ENCODE measurements at regions not wholly inside any gene's neighbourhood (a gene's known extent, or its start where the extent isn't known, plus 50 kb on each side); places are given as distances from the start of the nearest gene placed in this dataset.

DNA sequence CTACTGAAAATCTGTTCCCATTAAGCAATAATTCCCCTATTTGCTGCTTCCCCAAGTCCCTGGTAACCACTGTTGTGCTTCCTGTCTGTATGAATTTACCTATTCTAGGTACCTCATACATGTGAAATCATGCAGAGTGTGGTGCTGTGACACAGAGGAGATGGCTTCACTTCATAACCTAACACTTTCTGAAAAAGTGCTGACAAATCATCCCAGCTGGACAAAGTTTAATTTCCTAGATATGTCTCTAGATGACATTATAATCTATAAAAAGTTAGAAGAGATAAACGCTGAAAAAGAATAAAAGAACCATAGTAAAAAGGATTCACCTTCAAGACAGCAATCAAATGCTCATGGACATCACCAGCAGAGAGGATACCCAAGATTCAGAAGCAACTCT is 277.9 kb downstream of the SKIDA1 start:
- no peak for DNase-seq

DNA sequence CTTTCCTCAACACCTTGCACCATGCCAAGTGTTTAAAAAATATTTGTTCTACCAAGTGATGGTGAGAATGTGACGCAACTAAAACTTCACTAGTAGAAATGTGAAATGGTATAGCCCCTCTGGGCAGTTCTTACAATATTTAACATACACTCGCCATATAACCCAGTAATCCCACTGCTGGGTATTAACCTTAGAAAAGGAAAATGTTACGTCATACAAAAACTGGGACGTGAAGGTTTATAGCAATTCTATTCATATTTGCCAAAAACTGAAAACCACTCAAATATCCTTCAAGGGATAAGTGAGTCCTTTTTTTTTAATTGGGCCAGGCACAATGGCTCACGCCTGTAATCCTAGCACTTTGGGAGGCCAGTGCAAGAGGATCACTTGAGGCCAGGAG is 279.3 kb downstream of the SKIDA1 start:
- DNase-seq: no peak

DNA sequence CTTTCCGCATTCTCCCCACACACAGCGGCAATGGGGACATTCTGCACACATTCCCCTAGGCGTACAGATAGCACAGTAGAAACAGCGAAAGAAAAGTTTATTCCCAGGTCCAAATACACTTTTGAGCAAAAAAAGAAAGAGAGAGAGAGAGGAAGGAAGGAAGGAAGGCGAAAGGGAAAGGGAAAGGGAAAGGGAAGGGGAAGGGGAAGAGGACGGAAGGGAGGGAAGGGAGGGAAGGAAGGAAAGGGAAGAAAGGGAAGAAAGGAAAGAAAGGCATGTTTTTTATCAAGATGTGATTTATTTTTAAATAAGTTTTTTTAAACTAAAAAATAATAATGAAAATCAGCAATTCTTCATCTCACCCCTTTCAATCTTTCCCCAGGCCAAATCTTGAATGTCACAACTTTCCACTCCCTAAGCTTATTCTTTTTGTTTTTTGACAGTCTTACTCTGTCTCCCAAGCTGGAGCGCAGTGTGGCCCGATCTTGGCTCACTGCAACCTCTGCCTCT is 281.7 kb downstream of the SKIDA1 start:
- no peak for DNase-seq

DNA sequence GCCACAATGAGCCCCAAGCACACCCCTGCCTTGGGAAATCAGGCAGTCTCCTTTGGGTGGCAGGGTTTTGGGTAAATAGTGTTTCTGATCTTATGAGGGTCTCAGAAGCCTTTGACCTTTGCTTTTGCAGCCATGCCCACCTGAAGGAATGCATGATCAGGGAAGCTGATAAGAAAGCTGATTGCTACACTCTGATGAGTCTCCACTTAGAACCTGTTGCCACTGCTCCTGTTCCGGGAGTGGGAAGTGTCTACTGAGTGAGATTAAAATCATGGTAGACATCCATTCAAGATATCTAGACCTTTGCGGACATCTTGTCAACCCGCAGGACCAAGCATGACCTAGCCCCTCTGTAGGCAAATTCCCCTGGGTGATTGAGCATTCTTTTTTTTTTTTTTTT is 282.6 kb downstream of the SKIDA1 start:
- DNase-seq: no peak

DNA sequence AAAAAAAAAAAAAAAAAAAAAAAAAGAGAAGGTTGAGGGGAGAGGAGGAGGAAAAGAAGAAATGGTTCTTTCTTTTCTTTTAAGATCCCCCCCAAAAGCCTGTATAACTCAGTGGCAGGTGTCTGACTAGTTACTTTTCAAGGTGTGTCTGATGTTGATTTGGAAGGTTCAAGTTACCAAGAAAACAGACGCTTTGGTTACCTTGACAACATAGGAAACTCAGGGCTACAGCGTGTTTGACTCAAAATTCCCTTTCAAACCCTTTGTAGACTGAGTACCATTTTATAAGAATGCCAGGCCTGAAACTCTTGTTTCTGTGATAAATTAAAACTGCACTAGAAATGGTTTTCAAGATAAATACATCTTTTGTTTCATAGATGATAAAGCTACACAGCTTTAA is 286.8 kb downstream of the SKIDA1 start:
- DNase-seq: no peak

DNA sequence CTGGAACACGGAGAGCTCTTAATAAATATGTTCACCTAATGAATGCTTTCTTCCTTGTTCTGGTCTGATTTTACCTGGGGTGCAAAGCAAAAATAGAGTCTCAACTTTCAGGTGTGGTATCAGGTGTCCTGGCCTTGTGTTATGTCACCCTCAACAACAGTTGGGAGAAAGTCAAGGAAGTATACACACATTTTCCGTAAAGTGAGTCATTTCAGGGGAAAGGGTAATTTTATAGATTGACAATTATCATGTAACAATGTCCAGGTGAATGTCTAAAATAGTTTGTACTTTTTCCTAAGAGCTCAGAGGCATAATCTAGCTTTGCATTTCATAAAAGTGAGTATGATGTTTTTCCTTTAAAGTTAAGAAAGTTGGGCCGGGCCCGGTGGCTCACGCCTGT is 287.4 kb downstream of the SKIDA1 start:
- DNase-seq: no peak

DNA sequence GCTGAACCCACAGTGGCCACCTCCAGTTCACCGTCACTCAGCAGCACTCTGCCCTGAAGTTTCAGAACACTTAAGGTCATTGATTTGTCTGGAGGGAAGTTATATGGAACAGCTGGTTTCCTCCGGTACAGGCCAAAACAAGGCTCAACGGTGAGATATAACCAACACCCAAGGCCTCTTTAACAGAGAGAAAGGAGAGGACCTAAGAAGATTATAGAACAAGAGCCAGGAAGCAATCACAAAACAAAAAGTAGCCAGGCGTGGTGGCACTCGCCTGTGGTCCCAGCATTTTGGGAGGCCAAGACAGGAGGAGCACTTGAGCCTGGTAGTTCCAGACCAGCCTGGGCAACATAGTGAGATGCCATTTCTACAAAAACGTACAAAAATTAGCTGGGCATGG is 290.7 kb downstream of the SKIDA1 start:
- no peak for DNase-seq

DNA sequence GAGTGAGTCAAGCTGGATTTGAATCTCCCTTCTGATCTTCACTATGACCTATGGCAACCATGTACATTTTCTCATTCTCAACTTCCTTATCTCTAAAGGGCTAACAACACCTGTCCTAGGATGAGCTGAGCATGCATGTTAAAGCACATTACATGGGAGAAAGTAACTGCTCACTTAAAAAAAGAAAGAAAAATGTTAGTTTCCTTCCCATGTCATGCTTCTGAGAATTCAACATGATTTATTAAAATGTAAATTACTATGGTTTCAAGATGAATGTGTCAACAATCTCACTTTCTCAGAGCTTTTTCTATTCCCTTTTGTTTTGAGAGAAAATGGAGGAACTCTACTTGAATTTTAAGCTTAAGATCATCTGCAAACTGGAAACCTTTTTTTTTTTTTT is 295.3 kb downstream of the SKIDA1 start:
- DNase-seq: no peak

DNA sequence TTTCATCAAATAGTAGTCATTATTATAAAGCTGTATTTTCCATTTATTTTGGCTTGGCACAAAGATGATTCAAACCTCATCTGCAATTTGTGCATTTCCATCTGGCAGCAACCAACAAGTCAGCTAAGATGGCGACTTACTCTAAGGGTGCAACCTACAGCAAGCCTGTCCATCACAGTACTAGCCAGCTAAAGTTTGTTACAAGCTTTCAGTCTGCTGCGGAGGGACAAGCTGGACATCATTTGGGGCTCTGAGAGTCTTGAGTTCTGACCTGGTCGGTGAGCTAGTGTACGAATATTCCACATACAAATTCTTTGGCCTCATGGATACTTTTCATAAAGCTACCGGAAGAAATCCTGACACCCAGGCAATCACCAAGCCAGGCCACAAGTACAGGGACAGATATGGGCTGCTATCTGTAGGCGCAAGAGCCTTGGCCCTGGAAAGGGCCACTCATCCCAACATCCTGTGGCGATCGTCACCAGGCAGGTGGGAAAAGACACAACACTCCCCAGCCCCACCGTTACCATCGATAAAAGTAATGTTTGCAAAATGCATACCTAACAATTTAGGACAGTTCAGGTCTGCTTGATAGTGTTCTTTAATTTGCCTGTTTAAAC is 307.6 kb downstream of the SKIDA1 start:
- no peak for DNase-seq

DNA sequence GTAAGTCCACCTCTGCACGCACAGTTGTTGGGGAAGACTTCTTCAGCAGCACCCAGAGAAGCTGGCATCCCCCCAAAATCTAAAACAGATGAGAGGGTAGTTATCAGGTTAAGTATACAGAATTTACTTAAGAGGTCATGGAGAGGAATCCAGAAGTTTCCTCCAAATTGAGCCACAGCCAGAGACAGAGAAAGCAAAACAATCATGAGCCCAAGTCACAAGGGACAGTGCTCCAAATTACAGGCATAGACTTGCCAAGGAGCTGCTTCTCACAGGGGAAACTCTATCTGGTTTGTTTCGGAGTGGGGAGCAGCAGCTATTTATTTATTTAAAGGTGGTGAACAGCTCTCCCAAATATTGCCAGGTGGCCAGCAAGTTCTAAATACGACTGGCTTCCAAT is 308.4 kb downstream of the SKIDA1 start:
- DNase-seq: no peak

DNA sequence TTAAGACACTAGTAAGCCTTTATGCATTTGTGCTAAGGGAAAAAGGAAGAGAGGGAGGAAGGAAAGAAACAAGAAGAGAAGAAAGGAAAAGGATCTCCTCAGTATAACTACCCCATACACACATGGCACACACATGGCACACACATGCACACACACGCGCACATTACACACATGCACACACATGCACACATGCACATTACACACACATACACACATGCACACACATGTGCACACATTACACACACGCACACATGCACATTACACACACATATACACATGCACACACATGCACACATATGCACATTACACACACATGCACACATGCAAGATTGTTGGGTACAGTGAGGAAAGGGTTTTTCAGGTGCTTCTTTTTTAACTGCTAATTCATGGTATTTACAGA is 311.2 kb downstream of the SKIDA1 start:
- DNase-seq: no peak

DNA sequence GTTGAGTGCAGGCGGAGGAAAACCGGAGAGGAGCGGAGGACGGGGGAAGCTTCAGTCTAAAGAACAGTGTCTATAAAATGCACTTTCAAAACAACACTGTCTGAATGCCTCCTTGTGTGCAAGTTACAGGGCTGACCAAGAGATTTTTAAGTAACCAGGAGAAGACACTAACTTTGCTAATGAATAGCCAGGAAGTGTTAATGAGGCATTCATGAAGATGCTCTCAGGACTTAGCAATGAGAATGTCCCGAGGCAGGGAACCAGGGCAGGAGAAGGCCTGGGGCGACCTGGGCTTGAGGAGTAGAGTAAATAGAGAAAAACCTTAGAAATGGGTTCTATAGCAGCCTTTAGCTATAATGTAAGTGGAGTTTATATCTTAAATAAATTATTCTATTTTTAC is 312.1 kb downstream of the SKIDA1 start:
- DNase-seq: no peak

DNA sequence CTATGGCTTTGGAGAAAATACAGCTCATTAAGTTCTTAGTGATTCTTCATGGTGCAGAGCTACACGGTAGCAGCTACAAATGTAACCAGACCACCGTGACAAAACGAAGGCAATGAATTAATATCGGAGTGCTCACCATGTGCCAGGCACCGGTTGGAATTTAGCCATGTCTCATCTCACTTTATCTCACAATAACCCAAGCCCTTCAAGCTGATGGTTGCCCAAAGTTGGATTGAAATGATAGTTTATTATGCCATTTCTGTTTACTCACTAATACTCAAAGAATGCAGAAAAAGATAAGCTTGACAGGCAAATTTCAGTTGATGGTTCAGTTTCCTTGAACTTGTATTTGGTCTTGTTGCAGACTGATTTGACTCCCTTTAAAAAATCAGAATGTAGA is 312.6 kb downstream of the SKIDA1 start:
- no peak for DNase-seq

DNA sequence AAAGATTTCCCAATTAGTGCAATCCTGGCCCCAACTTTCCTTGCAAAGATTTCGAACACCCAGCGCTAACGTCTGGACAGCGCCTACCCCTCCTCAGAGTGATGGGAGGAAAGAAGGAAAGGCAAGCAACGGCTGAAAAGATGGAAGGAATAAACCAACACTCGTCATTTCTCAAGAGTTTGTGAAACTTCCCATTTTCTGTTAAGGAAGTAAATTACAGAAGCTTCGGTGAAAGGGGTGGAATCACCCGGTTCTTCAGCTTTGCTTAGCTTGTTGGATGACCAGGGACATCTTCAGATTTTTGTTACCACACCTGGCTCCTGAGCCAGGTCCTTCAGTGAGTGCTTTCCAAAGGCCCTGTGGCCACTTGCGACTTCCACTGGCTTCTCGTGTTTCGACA is 313.1 kb downstream of the SKIDA1 start:
- no peak for DNase-seq

DNA sequence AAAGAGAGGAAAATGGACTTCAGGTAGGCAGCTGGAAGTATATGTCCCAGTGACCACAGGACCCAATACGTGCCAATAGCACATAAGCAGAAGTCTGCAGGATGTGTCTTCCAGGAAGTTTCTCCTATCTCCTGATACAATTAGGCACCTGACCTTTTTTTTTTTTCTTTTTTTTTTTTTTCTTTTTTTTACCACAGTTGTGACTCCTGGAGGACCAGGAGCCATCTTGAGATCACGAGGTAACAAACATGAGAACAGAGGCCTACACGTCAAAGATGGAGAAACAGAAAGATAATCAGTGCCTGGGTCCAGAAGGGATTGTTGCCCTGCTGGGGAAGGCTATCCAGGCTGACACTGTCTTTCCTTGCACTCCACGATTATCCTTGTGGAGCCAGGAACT is 312.4 kb upstream of the NEBL start:
- no peak for DNase-seq

DNA sequence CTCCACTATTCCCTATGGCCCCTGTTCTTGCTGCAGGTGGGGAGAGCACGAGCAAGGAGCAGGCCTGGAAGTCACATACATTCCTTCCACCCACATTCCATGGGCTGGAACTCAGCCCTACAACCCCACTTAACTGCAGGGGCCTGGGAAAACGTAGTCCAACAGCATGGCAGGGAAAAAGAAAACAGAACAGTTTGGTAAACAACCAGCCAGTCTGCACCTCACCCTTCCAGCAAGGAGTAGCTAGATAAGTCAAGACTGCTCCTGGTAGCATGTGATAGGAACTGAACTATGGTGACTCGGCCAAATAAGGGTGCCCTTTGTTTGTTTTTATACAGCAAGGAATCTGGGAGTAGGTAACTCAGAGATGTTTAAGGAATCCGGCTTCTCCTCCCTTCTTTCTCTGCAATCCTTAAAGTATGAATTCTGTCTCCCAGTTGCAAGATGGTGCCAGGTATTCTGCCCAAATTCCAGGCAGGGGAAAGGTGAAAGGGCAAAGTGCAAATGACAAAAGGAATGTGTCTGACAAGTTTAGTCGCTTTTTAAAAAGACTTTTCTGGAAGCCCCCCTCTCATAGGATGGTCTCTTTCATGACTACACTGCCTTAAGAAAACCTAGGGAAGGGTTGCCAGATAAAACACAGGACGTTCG is 311.7 kb upstream of the NEBL start:
- DNase-seq: no peak

DNA sequence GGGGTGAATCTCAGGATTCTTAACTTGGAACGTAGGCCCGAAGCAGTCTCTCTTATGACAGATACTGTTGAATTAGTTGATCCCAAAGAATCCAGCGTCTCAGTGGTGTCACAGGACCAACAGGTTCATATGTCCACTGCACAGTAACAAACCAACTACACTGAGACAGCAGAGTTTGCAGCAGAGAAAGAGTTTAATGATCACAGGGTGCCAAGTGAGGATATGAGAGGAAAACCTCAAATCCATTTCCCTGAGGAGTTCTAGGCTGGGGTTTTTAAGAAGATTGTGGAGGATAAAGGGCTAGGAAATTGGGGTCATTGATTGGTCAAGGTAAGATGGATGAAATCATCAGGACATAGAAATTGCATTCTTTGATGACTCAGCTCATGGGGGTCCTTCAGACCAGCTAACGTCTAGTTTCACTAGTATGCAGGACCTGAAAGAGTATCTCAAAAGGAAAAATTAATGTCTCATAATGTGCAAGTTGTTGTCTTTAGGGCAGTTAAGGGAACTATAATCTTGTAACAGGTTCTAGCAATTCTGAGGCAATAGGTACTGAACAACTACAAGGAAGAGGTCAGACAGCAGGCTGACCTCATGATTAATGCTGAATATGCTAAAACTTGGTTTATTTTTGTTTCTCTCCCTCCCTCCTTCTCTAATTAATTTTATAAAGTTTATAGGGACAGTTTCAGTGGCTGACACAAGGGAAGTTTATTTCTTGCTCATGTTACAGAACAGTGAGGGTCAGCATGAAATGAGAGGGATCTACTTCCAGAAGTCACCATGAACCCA is 310.9 kb upstream of the NEBL start:
- DNase-seq: no peak

DNA sequence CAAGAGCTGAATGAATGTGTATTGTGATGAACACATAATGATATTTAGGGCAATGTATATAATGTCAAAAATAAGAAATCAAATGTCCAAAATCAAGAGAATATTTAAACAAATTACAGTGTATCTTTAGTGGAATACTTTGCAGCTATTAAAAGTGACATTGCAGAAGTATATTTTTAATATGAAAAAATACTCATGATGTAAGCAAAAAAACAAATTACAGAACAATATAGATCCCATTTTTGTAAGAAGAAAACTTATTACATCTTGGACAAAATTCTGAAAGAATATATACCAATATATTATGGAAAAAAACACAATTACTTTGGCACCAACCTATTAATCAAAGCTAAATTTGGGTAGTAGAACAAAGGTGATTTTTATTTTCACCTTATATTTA is 308.2 kb upstream of the NEBL start:
- no peak for DNase-seq

DNA sequence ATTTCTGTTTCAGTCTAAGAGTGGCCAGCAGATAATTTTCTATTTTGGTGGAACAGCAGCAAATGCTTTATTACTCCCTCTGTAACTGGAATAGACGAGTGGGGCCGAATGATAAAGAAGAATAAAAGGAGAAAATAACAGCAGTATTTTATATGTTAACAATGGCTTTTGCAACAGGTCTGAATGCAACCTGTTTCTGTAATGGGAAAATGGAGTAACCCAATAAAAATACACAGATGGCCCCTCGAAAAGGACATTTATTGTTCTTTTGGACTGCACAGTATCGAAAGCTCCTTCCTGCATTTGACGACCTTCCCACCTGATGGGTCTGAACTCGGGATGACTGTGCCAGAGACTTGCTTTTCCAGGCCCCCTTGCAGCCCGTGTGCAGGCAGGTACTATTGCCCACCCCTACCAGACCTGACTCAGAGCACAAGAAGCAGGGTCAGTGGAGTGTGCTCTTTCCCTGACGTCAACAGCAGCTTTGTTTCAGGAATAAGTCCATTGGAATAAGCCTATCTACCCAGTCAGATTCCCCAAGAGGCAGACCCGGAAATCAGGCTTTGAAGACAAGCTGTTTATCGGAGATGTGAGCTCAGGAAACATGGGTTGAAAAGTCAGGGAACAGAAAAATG is 306.5 kb upstream of the NEBL start:
- DNase-seq: no peak

DNA sequence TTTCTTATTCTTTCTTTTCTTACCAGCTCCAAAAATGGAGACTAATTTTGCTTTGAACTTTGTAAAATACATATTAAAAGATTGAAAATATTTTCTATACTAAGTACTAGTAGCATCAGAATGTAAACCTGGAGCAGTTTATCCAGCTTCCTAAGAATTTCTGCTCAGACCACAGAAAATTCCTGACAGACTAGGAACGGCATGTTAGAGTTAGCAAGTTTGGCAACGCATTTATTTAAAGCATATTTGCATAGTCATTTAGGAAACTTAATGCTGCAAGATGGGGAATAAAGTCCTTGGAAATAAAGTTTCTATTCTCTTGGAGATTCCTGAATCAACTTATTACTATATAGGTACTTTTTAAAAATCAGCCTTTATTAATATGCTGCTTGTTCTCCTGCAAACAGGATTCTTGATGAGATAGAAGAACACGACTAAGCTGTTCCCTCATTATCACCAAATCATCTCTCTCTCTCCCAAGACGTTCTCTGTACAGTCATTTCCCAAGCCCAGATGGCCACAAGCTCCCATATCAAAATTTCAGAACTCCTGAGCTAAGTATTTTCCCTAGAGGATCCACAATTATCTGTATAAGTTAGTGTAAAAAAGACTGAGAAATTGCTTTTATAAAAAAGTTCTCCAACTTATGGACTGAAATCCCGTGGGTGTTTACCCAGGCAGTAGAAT is 305.8 kb upstream of the NEBL start:
- DNase-seq: no peak

DNA sequence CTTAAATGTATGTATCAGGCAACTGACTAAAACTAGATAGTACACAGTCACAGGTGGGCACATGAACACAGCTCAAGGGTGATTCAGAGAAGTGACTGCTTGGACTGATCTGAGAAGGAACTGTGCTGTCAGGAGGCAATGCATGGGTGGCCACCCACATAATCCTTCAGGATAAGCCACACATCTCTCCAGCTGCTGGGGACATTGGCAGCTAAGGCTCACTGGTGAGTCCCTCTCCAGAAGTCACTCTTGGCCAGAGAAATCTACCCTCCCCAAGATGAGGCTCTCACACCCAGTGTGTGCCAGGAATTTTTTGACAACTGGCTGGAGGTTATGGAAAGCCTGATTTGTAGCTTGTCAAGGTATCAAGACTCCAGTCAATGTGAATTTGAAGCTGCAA is 302.4 kb upstream of the NEBL start:
- DNase-seq: no peak

DNA sequence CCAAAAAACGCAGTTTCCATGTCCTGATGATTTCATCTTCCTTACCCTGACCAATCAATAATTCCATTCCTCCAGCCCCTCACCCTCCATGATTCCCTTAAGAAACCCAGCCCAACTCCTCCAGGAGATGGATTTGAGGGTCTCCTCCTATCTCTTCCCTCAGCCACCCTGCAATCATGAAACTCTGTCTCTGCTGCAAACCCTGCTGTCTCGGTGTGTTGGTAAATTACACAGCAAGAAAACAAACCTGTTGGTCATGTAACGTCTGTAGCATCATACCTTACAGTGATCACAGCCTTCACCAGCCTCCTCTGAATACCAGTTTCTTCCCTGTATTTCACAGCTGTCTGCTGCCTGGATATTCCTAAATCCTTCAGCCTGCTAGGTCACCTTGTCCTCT is 300.7 kb upstream of the NEBL start:
- DNase-seq: no peak

DNA sequence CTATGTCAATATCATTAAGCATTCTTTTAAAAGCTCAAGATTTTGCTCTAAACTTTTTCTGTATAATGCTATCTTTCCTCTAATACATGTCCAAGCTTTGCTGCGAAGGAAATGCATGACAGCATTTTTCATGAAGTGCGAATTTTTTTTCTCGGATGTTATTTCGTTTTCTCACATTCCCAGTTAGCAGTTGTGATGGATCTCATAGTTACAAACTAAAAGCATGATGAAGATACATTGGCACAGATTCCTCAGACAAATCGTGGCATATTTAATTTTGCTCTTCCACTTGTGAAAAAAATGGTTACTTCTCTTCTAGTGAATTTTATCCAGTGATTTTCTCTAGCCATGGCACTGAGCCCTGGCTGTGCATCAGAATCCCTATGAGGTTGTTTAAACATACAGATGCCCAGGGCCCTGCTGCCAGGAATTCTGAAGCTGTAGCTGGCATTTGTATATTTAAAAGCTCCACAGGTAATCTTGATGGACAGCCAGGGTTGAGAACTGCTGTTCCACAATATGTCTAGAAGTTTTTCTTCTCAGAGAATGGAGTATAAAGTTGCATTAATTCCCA is 299.8 kb upstream of the NEBL start:
- DNase-seq: no peak

Measured in NCI-H187 treated with DMSO at 0.1 percent for 48 hours (cell line).